HL-60 (cell line): ENCODE measurements at regions not wholly inside any gene's neighbourhood (a gene's known extent, or its start where the extent isn't known, plus 50 kb on each side); places are given as distances from the start of the nearest gene placed in this dataset.

Source experiments
- DNase-seq, 2 experiments: peaks; one replicate each; pipeline ENCODE4 v3.0.0-alpha.2; 2010 to 2020; ENCODE audit warnings: low read depth in 1 of 2, low spot score in 1 of 2
- H3K27ac ChIP-seq: fragments of 250-450 bp; sonication (Bioruptor Pico); replicated peaks from 2 replicates; pipeline ENCODE4 v1.5.1; 2020; ENCODE audit warnings: mild to moderate bottlenecking, moderate library complexity
- H3K27me3 ChIP-seq: fragments of 250-450 bp; sonication (Bioruptor Pico); 2 replicates; pipeline ENCODE4 v1.5.1; 2021; ENCODE audit warnings: mild to moderate bottlenecking, moderate library complexity; ENCODE audit not compliant: insufficient read depth, poor library complexity, severe bottlenecking
- H3K4me3 ChIP-seq: replicated peaks from 2 replicates; pipeline ENCODE4 v1.5.1; 2011; ENCODE audit warnings: mild to moderate bottlenecking, control low read depth, low read length; ENCODE audit not compliant: insufficient read depth
- GABPA ChIP-seq: IDR thresholded peaks from 2 replicates; pipeline ENCODE4 v1.6.1; 2012; ENCODE audit warnings: low read depth
- POLR2AphosphoS5 ChIP-seq: IDR thresholded peaks from 2 replicates; pipeline ENCODE4 v1.6.1; 2012; ENCODE audit warnings: low read depth
- SPI1 ChIP-seq: IDR thresholded peaks from 2 replicates; pipeline ENCODE4 v1.6.1; 2012; ENCODE audit warnings: low read depth, mild to moderate bottlenecking, borderline replicate concordance
- TF ChIP-seq, protein P1 (sequence below): IDR thresholded peaks from 2 replicates; pipeline ENCODE4 v1.6.1; 2012; ENCODE audit warnings: low read depth; ENCODE audit not compliant: insufficient replicate concordance
- TF ChIP-seq, protein P2 (sequence below): IDR thresholded peaks from one replicate; pipeline ENCODE4 v1.5.1; 2011; ENCODE audit warnings: low read length, control low read depth, inconsistent platforms; ENCODE audit not compliant: insufficient read depth

DNA sequence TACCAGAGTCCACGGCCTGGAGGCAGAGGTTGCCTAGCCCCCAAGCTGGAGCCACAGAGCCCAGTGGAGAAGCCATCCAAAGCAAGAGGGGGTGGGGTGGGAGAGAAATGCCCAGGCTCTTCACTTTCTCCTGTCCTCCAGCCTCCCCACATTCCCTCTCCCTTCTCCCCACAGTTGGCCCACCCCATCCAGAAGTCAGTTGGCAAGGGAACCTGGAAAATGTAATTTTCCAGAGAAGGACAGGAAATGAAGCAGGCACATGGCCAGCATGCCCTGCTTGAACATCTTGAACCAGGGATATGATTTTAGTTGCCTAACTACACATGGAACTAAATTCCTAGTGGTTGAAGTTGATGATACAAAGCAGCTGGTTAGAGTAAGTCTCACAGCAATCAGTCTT lies 73.3 kb upstream of the IRX6 start:
- TF ChIP-seq GABPA (no peak), SPI1 (no peak), POLR2AphosphoS5 (no peak)
- TF ChIP-seq, protein P1, sequence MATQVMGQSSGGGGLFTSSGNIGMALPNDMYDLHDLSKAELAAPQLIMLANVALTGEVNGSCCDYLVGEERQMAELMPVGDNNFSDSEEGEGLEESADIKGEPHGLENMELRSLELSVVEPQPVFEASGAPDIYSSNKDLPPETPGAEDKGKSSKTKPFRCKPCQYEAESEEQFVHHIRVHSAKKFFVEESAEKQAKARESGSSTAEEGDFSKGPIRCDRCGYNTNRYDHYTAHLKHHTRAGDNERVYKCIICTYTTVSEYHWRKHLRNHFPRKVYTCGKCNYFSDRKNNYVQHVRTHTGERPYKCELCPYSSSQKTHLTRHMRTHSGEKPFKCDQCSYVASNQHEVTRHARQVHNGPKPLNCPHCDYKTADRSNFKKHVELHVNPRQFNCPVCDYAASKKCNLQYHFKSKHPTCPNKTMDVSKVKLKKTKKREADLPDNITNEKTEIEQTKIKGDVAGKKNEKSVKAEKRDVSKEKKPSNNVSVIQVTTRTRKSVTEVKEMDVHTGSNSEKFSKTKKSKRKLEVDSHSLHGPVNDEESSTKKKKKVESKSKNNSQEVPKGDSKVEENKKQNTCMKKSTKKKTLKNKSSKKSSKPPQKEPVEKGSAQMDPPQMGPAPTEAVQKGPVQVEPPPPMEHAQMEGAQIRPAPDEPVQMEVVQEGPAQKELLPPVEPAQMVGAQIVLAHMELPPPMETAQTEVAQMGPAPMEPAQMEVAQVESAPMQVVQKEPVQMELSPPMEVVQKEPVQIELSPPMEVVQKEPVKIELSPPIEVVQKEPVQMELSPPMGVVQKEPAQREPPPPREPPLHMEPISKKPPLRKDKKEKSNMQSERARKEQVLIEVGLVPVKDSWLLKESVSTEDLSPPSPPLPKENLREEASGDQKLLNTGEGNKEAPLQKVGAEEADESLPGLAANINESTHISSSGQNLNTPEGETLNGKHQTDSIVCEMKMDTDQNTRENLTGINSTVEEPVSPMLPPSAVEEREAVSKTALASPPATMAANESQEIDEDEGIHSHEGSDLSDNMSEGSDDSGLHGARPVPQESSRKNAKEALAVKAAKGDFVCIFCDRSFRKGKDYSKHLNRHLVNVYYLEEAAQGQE = no peak
- TF ChIP-seq, protein P2, sequence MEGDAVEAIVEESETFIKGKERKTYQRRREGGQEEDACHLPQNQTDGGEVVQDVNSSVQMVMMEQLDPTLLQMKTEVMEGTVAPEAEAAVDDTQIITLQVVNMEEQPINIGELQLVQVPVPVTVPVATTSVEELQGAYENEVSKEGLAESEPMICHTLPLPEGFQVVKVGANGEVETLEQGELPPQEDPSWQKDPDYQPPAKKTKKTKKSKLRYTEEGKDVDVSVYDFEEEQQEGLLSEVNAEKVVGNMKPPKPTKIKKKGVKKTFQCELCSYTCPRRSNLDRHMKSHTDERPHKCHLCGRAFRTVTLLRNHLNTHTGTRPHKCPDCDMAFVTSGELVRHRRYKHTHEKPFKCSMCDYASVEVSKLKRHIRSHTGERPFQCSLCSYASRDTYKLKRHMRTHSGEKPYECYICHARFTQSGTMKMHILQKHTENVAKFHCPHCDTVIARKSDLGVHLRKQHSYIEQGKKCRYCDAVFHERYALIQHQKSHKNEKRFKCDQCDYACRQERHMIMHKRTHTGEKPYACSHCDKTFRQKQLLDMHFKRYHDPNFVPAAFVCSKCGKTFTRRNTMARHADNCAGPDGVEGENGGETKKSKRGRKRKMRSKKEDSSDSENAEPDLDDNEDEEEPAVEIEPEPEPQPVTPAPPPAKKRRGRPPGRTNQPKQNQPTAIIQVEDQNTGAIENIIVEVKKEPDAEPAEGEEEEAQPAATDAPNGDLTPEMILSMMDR = no peak
- Histone ChIP-seq H3K4me3 (no peak overlapping the region), H3K27me3 (no peaks in the 10 kb centered on the region), H3K27ac (no peak overlapping the region)
- DNase-seq = no peak

DNA sequence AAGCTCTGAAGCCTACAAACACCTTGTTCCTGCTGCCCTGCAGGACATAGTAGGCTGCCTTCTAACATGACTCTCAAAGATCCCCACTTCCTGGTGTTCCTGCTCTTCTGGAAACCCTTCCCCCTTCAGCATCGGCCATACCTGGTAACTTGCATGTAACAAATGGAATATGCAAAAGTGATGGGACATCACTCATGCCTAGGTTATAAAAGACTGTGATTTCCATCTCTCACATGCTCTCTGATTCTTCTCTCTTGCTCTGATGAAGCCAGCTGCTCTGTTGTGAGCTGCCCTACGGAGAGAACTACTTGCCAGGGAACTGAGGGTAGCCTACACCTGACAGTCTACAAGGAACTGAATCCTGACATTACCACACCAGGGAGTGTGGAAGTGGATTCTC lies 72.9 kb upstream of the IRX6 start:
- TF ChIP-seq, protein P1 = no peak
- TF ChIP-seq POLR2AphosphoS5 (no peak), SPI1 (no peak), GABPA (no peak)
- TF ChIP-seq, protein P2 = no peak
- Histone ChIP-seq H3K4me3 (no peak overlapping the region), H3K27me3 (no peaks in the 10 kb centered on the region), H3K27ac (no peak overlapping the region)
- no peak for DNase-seq

DNA sequence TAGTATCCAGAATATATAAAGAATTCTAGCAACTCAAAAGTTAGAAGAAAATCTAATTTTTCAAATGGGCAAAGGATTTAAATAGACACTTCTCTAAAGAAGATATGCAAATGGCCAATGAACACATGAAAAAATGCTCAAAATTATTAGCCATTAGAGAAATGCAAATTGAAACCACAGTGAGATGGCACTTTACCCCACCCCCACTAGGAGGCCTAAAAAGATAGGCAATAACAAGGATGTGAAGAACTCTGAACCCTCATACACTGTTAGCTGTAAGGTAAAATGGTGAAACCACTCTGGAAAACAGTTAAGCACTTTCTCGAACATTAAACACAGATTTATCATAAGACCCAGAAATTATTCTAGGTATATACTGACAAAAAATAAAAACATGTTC lies 71.4 kb upstream of the IRX6 start:
- H3K27me3 ChIP-seq = no peaks in the 10 kb centered on the region
- H3K27ac ChIP-seq = no peak overlapping the region
- H3K4me3 ChIP-seq = no peak overlapping the region
- DNase-seq = no peak
- TF ChIP-seq POLR2AphosphoS5 (no peak), SPI1 (no peak), GABPA (no peak)
- TF ChIP-seq, protein P2 = no peak
- TF ChIP-seq, protein P1 = no peak
